ENCODE measurements at regions not wholly inside any gene's neighbourhood (a gene's known extent, or its start where the extent isn't known, plus 50 kb on each side); places are given as distances from the start of the nearest gene placed in this dataset.
"Not testable (repeated sequence)": the region's sequence is repeated elsewhere in the genome, so short reads cannot be mapped to it uniquely, and the experiment has no call there.

GRCh38 chr6:77263003-77263402 lies 200.3 kb downstream of the HTR1B start:
- Histone ChIP-seq H3K36me3 (ENCODE audit: control insufficient read depth in 2 of 3, insufficient read depth in 3 of 3, low read length in 3 of 3) (no peaks in the 10 kb centered on the region), H3K4me1 (ENCODE audit: control insufficient read depth in 2 of 2, insufficient read depth in 2 of 2, low read length in 2 of 2) (no peaks in the 10 kb centered on the region), H3K27me3 (ENCODE audit: control insufficient read depth in 2 of 2, insufficient read depth in 2 of 2, low read length in 2 of 2) (no peaks in the 10 kb centered on the region), H3K4me3 (ENCODE audit: low read length) (no peak overlapping the region), H3K27ac (ENCODE audit: low read depth, low read length) (no peak overlapping the region), H3K9me3 (ENCODE audit: control insufficient read depth in 2 of 3, low read length in 3 of 3) (no peaks in the 10 kb centered on the region)
- H3K4me1 Mint-ChIP-seq: no peaks in the 10 kb centered on the region
- intact Hi-C loops (cut with micrococcal nuclease): no loop called here
- DNase-seq (no peak), ATAC-seq (no peak)
- H3K9me3 Mint-ChIP-seq: peaks cover 0 to 15% (median 6%) of the 10 kb centered on the region in 11 donors
- ChIA-PET POLR2A (no interaction called here), CTCF (no interaction called here)
- peaks cover 0 to 3% (median 0%) of the 10 kb centered on the region in 5 donors for H3K36me3 Mint-ChIP-seq
- H3K27ac Mint-ChIP-seq: no peak overlapping the region
- H3K27me3 Mint-ChIP-seq: no peaks in the 10 kb centered on the region
- H3K4me3 Mint-ChIP-seq: no peak overlapping the region

- CTCF ChIA-PET; H3K4me1 Mint-ChIP-seq; ATAC-seq; H3K27me3 ChIP-seq (ENCODE audit: control insufficient read depth in 2 of 2, insufficient read depth in 2 of 2, low read length in 2 of 2); H3K9me3 ChIP-seq (ENCODE audit: control insufficient read depth in 2 of 3, low read length in 3 of 3); H3K4me3 ChIP-seq (ENCODE audit: low read length); DNase-seq; H3K36me3 ChIP-seq (ENCODE audit: control insufficient read depth in 2 of 3, insufficient read depth in 3 of 3, low read length in 3 of 3); H3K27me3 Mint-ChIP-seq; H3K27ac ChIP-seq (ENCODE audit: low read depth, low read length); H3K27ac Mint-ChIP-seq; H3K4me3 Mint-ChIP-seq; POLR2A ChIA-PET; H3K4me1 ChIP-seq (ENCODE audit: control insufficient read depth in 2 of 2, insufficient read depth in 2 of 2, low read length in 2 of 2); H3K36me3 Mint-ChIP-seq; intact Hi-C loops (cut with micrococcal nuclease): not testable (repeated sequence)
- H3K9me3 Mint-ChIP-seq: peaks cover 0 to 19% (median 12%) of the 10 kb centered on the region in 11 donors
Observed at GRCh38 chr6:77251801-77252200, 211.5 kb downstream of the HTR1B start.

- no peaks in the 10 kb centered on the region for H3K9me3 ChIP-seq (ENCODE audit: control insufficient read depth in 2 of 3, low read length in 3 of 3)
- H3K36me3 ChIP-seq (ENCODE audit: control insufficient read depth in 2 of 3, insufficient read depth in 3 of 3, low read length in 3 of 3): no peaks in the 10 kb centered on the region
- Mint-ChIP-seq H3K9me3 (peaks cover 0 to 19% (median 6%) of the 10 kb centered on the region in 11 donors), H3K4me1 (no peaks in the 10 kb centered on the region), H3K4me3 (no peak overlapping the region), H3K36me3 (peaks cover 0 to 3% (median 0%) of the 10 kb centered on the region in 5 donors), H3K27ac (no peak overlapping the region), H3K27me3 (no peaks in the 10 kb centered on the region)
- POLR2A ChIA-PET: no interaction called here
- H3K27me3 ChIP-seq (ENCODE audit: control insufficient read depth in 2 of 2, insufficient read depth in 2 of 2, low read length in 2 of 2): no peaks in the 10 kb centered on the region
- no peak for ATAC-seq
- intact Hi-C loops (cut with micrococcal nuclease): no loop called here
- CTCF ChIA-PET: no interaction called here
- H3K4me1 ChIP-seq (ENCODE audit: control insufficient read depth in 2 of 2, insufficient read depth in 2 of 2, low read length in 2 of 2): no peaks in the 10 kb centered on the region
- no peak for DNase-seq
- no peak overlapping the region for H3K4me3 ChIP-seq (ENCODE audit: low read length)
- H3K27ac ChIP-seq (ENCODE audit: low read depth, low read length): no peak overlapping the region
Observed at GRCh38 chr6:77249560-77249959, 213.7 kb downstream of the HTR1B start.

- H3K36me3 ChIP-seq (ENCODE audit: control insufficient read depth in 2 of 3, insufficient read depth in 3 of 3, low read length in 3 of 3): no peaks in the 10 kb centered on the region
- intact Hi-C loops (cut with micrococcal nuclease): no loop called here
- H3K27ac ChIP-seq (ENCODE audit: low read depth, low read length): no peak overlapping the region
- ATAC-seq (no peak), DNase-seq (no peak)
- no peaks in the 10 kb centered on the region for H3K27me3 Mint-ChIP-seq
- POLR2A ChIA-PET: no interaction called here
- no peaks in the 10 kb centered on the region for H3K4me1 Mint-ChIP-seq
- H3K4me1 ChIP-seq (ENCODE audit: control insufficient read depth in 2 of 2, insufficient read depth in 2 of 2, low read length in 2 of 2): no peaks in the 10 kb centered on the region
- H3K4me3 ChIP-seq (ENCODE audit: low read length): no peak overlapping the region
- peaks cover 0 to 4% (median 0%) of the 10 kb centered on the region in 3 experiments for H3K9me3 ChIP-seq (ENCODE audit: control insufficient read depth in 2 of 3, low read length in 3 of 3)
- peaks cover 0 to 20% (median 6%) of the 10 kb centered on the region in 11 donors for H3K9me3 Mint-ChIP-seq
- H3K4me3 Mint-ChIP-seq: no peak overlapping the region
- H3K27me3 ChIP-seq (ENCODE audit: control insufficient read depth in 2 of 2, insufficient read depth in 2 of 2, low read length in 2 of 2): no peaks in the 10 kb centered on the region
- CTCF ChIA-PET: interaction anchor here (0.5 kb wide), 1 partner anchor 1473 kb away, joined by 3 read pairs; no protein-coding TSS in a partner anchor
- no peak overlapping the region for H3K27ac Mint-ChIP-seq
- no peaks in the 10 kb centered on the region for H3K36me3 Mint-ChIP-seq
Observed at GRCh38 chr6:77245026-77245425, 218.3 kb downstream of the HTR1B start.

- Mint-ChIP-seq H3K36me3 (no peaks in the 10 kb centered on the region), H3K4me3 (no peak overlapping the region), H3K9me3 (peaks cover 0 to 9% (median 3%) of the 10 kb centered on the region in 11 donors), H3K27ac (no peak overlapping the region), H3K4me1 (no peaks in the 10 kb centered on the region), H3K27me3 (no peaks in the 10 kb centered on the region)
- Histone ChIP-seq H3K9me3 (ENCODE audit: control insufficient read depth in 2 of 3, low read length in 3 of 3) (no peaks in the 10 kb centered on the region), H3K27ac (ENCODE audit: low read depth, low read length) (no peak overlapping the region), H3K4me3 (ENCODE audit: low read length) (no peak overlapping the region), H3K36me3 (ENCODE audit: control insufficient read depth in 2 of 3, insufficient read depth in 3 of 3, low read length in 3 of 3) (no peaks in the 10 kb centered on the region), H3K4me1 (ENCODE audit: control insufficient read depth in 2 of 2, insufficient read depth in 2 of 2, low read length in 2 of 2) (no peaks in the 10 kb centered on the region), H3K27me3 (ENCODE audit: control insufficient read depth in 2 of 2, insufficient read depth in 2 of 2, low read length in 2 of 2) (no peaks in the 10 kb centered on the region)
- no peak for ATAC-seq
- no peak for DNase-seq
- ChIA-PET POLR2A (no interaction called here), CTCF (no interaction called here)
- intact Hi-C loops (cut with micrococcal nuclease): no loop called here
Observed at GRCh38 chr6:77231438-77232305, 231.6 kb downstream of the HTR1B start.

GRCh38 chr6:77228279-77228678 lies 235.0 kb downstream of the HTR1B start:
- Histone ChIP-seq H3K9me3 (ENCODE audit: control insufficient read depth in 2 of 3, low read length in 3 of 3) (no peaks in the 10 kb centered on the region), H3K27ac (ENCODE audit: low read depth, low read length) (no peak overlapping the region), H3K27me3 (ENCODE audit: control insufficient read depth in 2 of 2, insufficient read depth in 2 of 2, low read length in 2 of 2) (no peaks in the 10 kb centered on the region), H3K4me3 (ENCODE audit: low read length) (no peak overlapping the region), H3K4me1 (ENCODE audit: control insufficient read depth in 2 of 2, insufficient read depth in 2 of 2, low read length in 2 of 2) (no peaks in the 10 kb centered on the region), H3K36me3 (ENCODE audit: control insufficient read depth in 2 of 3, insufficient read depth in 3 of 3, low read length in 3 of 3) (no peaks in the 10 kb centered on the region)
- no peaks in the 10 kb centered on the region for H3K4me1 Mint-ChIP-seq
- H3K36me3 Mint-ChIP-seq: no peaks in the 10 kb centered on the region
- H3K4me3 Mint-ChIP-seq: no peak overlapping the region
- intact Hi-C loops (cut with micrococcal nuclease): no loop called here
- peaks cover 0 to 14% (median 4%) of the 10 kb centered on the region in 11 donors for H3K9me3 Mint-ChIP-seq
- ATAC-seq (no peak), DNase-seq (no peak)
- ChIA-PET CTCF (no interaction called here), POLR2A (no interaction called here)
- no peaks in the 10 kb centered on the region for H3K27me3 Mint-ChIP-seq
- H3K27ac Mint-ChIP-seq: no peak overlapping the region

- H3K4me1 ChIP-seq (ENCODE audit: control insufficient read depth in 2 of 2, insufficient read depth in 2 of 2, low read length in 2 of 2): no peaks in the 10 kb centered on the region
- H3K4me3 Mint-ChIP-seq: no peak overlapping the region
- peaks cover 0 to 21% (median 6%) of the 10 kb centered on the region in 11 donors for H3K9me3 Mint-ChIP-seq
- H3K36me3 ChIP-seq (ENCODE audit: control insufficient read depth in 2 of 3, insufficient read depth in 3 of 3, low read length in 3 of 3): no peaks in the 10 kb centered on the region
- ChIA-PET CTCF (no interaction called here), POLR2A (no interaction called here)
- no peak overlapping the region for H3K4me3 ChIP-seq (ENCODE audit: low read length)
- no peaks in the 10 kb centered on the region for H3K4me1 Mint-ChIP-seq
- H3K27ac Mint-ChIP-seq: no peak overlapping the region
- H3K27ac ChIP-seq (ENCODE audit: low read depth, low read length): no peak overlapping the region
- ATAC-seq (no peak), DNase-seq (no peak)
- intact Hi-C loops (cut with micrococcal nuclease): no loop called here
- H3K27me3 Mint-ChIP-seq: no peaks in the 10 kb centered on the region
- H3K9me3 ChIP-seq (ENCODE audit: control insufficient read depth in 2 of 3, low read length in 3 of 3): peaks cover 0 to 4% (median 0%) of the 10 kb centered on the region in 3 experiments
- H3K36me3 Mint-ChIP-seq: peaks cover 0 to 4% (median 0%) of the 10 kb centered on the region in 5 donors
- no peaks in the 10 kb centered on the region for H3K27me3 ChIP-seq (ENCODE audit: control insufficient read depth in 2 of 2, insufficient read depth in 2 of 2, low read length in 2 of 2)
Observed at GRCh38 chr6:77217896-77218295, 245.4 kb downstream of the HTR1B start.
